Gastrocnemius medialis (tissue), 4 donors: ENCODE measurements at regions not wholly inside any gene's neighbourhood (a gene's known extent, or its start where the extent isn't known, plus 50 kb on each side); places are given as distances from the start of the nearest gene placed in this dataset.

Source experiments
- POLR2A ChIP-seq, 2 donors: fragments of 450-650 bp; IDR thresholded peaks; one replicate each; pipeline ENCODE4 v1.6.1; 2017; ENCODE audit warnings: antibody characterized with exemption in 2 of 2, mild to moderate bottlenecking in 2 of 2, moderate library complexity in 2 of 2
- TF ChIP-seq, protein P1 (sequence below), 5 experiments: fragments of 450-650 bp in 3 of 5; fragments of 200-600 bp in 2 of 5; sonication (generic) in 2 of 5; IDR thresholded peaks in 4 of 5; conservative IDR thresholded peaks in 1 of 5; 1 replicate in 4 of 5; 2 replicates in 1 of 5; pipeline ENCODE4 v1.5.1; 2016 to 2019; ENCODE audit warnings: antibody characterized with exemption in 5 of 5, mild to moderate bottlenecking in 3 of 5, moderate library complexity in 3 of 5

DNA sequence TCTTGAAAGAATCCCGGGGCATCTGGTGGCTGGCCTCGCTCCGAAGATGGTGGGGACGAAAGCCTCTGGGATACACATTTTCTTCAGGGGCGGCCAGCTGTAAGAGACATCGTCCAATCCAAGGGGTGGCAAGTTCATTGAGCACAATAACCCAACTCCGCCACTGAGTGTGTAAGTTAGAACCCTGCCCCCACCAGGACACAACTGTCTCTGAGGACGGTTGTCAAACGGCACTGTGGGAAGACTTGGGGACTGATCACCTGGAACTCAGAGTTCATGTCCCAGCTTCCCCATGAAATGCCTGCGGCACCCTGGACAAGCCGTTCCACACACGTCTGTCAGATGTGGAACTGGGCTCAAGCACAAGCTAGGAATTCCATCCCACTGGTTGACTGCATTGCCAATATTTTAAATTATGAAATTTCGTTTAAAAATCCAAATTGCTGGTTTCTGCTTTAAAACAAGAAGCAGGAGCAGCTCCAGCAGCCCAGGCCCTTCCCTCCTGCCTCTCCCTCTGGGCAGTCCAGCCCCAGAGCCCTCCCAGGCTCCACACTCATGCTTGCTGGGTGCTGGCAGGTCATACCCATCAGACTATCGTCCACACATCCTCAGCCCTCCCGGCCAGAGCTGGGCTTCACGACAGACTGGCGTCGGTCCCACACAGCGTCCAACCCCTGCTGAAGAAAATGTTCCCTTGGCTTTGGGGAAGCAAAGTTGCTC, 80.9 kb upstream of the AFDN start:
- TF ChIP-seq POLR2A (IDR thresholded peaks at IDR 0.05) = no peak
- TF ChIP-seq, protein P1, sequence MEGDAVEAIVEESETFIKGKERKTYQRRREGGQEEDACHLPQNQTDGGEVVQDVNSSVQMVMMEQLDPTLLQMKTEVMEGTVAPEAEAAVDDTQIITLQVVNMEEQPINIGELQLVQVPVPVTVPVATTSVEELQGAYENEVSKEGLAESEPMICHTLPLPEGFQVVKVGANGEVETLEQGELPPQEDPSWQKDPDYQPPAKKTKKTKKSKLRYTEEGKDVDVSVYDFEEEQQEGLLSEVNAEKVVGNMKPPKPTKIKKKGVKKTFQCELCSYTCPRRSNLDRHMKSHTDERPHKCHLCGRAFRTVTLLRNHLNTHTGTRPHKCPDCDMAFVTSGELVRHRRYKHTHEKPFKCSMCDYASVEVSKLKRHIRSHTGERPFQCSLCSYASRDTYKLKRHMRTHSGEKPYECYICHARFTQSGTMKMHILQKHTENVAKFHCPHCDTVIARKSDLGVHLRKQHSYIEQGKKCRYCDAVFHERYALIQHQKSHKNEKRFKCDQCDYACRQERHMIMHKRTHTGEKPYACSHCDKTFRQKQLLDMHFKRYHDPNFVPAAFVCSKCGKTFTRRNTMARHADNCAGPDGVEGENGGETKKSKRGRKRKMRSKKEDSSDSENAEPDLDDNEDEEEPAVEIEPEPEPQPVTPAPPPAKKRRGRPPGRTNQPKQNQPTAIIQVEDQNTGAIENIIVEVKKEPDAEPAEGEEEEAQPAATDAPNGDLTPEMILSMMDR (IDR thresholded peaks at IDR 0.05 in 4 of 5, conservative IDR thresholded peaks at IDR 0.05 in 1 of 5) = no peak
